Suppressor macrophage (primary cell): ENCODE measurements at regions not wholly inside any gene's neighbourhood (a gene's known extent, or its start where the extent isn't known, plus 50 kb on each side); places are given as distances from the start of the nearest gene placed in this dataset.

Source experiments
- DNase-seq, 4 experiments: peaks; one replicate each; pipeline ENCODE4 v3.0.0-alpha.2; 2020 to 2022

DNA sequence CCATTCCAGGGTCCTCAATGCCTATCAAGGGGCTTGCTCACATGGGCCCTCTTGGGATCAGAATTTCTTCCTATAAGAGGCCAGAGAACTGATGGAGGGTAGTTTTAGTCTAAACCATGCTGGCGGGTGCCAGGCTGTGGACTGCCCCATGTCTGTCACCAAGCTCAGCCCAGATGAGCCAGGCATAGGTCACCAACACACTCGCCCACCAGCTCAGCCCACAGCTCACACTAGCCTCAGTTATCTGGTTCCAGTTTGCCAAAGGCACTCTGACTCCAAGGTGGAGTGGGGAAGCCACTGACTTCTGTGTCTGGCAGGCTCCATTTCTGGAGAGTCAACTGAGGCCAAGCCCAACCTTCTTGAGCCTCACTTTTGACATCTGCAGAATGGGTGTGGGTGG is 50.7 kb upstream of the INSYN1 start:
- no peak for DNase-seq

DNA sequence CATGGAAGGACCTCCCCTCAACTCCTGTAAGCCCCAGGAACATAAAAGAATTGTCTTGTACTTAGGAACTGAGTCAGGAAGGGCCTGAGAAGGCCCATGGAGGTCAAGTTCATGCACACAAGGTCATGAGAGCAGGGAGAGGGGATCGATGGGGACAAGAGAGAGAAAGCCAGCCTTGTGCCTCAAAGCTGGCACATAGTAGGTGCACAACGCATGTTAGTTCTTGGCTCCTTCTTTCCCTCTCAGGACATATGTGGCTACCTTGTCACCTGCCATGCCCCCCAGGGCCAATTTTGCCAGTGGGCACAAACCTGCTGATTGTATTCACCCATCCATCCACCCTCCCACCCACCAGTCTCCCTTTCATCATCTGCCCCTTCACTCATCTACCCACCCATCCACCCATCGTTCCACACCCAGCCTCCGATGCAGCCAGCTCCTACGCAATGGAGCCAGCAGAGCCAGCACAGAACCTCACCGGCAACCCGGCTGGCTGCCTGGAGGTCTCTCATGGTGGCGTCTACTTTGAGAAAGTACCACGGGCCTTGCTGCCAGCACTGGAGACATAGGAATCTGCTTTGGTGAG is 52.4 kb upstream of the INSYN1 start:
- no peak for DNase-seq

DNA sequence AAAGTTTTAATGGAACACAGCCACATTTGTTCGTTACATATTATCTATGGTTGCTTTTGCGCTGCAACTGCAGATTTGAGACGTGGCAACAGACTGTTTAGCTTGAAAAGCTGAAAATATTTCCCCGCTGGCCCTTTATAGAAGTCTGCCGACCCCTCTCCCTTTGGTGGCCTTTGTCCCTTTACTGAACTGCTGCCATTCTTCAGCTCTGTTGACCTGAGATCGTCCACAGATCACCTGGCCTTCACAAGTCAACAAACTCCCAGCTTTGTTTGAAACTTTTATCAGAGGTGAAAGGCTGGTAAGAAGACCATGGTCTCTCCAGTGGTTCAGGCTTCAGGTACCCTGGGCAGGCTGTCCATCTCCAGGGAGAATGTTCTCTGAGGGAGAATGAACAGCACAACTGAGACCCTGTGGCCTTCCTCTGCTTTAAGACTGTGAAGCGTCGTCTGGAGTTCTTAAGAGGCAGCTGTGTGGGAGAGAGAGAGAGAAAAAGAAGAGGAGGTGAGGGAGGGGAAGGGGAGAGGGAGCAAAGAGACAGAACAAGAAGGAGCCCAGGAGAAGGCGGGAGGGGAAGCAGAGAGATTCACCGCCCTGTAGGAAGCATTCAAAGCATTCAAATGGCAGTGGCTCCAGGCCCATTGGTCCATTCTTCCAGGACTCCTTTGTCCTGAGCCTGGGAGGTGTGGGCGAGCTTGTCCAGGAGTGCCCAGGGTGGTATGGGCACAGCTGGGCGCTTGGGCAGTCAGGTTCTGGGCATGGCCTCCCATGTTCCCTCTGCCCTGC is 53.7 kb upstream of the INSYN1 start:
- DNase-seq: no peak

DNA sequence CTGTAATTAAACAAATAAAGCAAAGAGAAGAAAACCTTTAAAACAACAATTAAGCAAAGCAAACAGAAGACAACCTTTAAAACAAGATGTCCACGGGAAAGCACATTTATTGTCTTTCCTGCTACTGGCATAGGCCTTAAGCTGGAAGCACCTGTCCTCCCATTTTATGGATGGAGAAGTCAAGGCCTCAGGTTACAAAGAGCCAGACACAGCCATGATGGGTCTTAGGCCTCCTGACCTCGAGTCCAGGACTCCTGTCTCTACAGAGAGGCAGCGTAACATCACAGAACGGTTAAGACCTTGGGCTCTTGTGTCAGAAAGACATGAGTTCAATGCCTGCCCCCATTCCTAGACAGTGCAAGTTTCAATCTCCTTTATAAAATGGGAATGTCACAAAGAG is 54.7 kb upstream of the INSYN1 start:
- no peak for DNase-seq

DNA sequence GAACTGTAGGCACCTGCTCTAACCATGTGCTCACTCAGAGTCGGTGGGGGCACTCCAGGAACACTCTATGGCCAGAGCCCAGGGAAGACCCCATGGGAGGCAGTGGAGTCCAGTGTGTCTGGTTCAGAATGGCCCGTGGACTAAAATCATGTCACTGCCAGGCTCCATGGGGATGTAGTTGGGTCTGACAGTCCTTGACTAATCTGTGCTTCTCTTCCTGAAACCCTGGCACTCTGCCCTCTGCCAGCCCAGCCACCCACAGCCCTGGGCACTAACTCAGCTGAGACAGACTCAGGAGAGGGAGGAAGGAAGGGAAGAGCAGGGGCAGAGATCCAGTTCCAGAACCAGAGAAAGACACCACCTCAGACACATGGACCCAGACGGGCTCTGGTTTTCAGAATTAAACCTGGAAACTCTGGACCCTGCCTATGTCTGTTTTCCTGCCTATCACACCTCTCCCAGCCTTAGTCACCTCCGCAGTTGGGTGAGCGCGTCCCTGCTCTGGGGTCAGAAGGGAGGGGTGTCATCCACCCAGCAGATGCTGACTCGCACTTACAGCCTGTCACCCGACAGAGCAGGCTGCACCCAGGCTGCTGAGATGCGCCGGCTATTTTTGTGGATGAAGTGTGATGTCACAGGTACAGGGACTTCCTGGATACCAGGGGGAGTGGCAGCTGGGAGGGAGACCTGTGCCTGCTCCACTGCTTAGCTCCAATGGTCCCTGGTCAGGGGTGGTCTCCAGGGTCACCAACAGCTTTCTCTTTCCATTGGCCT is 56.8 kb upstream of the INSYN1 start:
- DNase-seq: peak in 3 of 4 experiments; percentile 5 to 18 (median 15)

DNA sequence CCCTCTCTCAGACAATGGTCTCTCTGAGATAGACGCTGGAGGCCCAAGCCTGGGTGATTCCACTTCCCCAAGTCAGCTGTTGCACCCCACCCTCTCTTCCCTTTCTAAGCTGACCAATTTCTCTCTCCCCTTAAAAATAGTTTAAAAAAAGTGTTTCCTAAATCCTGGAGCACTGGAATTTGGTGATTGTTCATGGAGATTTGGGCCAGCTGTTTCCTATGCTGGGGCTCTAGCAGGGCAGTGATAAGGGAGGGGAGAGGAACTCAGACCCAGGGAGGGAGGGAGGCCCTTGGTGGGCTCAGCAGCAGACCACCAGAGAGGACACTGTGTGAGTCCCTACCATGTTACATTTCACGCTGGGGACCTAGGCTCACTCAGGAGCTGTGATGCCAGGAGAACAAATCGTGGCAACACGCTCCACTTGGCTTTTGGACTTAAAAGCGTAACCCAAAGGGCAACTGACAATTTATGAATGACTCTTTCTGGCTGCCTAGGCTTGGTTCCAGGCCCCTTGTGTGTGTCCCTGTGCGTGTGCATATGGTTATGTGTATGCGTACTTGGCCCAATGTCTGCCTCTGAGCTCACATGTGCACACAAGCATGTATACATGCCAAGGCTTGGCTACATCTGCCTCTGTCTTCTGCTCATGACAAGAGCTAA is 59.8 kb upstream of the INSYN1 start:
- DNase-seq: no peak

DNA sequence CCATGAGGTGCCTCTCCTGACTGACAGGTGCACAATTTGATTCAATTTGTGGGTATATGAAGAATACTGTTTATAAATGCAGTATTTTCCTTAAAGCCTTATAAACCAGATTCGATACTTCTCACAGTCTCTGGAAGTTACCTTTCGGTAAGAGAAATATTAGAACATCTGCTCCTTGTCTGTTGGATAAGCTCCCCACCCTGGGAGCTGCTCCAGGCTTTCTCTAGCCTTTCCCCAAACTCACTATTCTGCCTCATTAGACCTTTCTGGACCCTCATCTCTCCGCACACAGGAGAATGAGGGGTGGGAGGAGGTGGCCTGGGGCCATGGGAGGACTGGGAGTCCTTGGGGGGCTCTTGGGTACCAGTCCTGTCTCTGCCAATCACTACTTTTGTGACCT is 59.8 kb upstream of the TBC1D21 start:
- DNase-seq: no peak

DNA sequence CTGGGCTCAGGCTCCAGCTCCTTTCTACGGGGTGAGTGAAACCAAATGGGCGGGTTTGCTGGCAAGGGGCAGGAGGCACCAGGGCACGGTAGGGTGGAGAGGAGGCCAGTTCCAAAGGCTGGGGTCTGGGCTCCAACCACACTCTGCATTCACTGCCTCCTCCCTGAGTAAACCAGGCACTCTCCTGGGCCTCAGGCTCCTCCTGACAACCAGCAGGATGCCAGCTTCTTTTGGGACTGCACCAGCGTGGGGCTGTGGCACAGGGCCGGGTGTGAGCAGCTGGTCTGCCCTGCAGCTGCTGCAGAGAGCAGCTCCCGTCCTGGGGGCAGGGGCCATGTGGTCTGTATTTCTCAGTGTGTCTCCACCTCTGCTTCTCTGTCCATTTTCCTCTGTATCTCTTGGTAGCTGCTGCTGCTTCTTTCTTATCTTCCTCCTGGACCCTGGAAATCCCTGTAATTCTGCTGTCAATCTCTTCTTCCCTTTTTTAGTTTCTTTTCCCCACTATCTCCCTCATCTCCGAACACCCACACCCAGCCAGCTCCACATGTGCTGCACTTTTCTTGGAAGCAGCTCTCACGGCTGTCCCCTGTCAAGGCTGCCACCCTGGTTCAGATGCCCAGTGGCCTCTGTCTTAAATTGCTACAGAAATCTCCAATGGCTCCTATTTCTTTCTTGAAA is 54.9 kb upstream of the TBC1D21 start:
- no peak for DNase-seq

DNA sequence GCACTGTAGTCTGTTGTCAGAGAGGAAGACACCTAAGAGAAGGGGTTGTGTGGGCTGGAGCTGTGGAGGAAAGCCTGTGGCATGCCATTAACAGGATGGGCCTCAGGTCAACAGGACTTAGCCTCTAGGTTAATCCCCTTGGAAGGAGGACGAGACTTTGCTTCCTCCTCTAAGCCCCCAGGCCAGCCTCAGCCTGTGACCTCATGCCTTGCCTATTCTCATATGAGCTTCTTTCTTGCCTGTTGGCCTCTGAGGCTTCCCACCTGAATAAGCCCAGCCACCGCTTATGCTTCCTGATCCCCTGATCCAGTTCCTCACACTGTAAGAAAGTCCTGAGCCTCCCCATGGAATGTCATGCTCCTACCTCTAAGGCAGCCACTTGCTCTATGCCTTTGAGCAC is 52.2 kb upstream of the TBC1D21 start:
- DNase-seq: no peak

DNA sequence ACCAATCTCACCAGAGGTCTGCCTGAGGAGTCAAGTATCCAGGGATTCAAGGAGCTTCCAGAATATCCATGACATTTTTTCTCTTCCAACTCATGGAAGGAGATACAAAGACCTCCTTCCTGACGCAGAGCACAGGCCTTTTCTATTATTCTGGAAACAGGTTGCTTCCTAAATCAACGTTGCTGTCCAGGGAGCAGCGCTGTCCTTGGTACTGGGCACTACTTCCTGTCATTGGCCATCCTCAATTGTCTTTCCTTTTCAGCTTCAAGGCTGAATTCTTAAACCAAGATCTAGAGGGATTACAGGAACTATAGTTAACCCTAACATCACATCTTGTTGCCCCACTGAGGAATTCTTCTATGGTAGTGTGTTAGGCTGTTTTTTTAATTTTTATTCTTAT is 50.4 kb upstream of the TBC1D21 start:
- DNase-seq: peak in 3 of 4 experiments; percentile 9 to 45 (median 44)
